Endodermal cell (in vitro differentiated cells): ENCODE measurements at regions not wholly inside any gene's neighbourhood (a gene's known extent, or its start where the extent isn't known, plus 50 kb on each side); places are given as distances from the start of the nearest gene placed in this dataset.

ENCODE experiments used
- DNase-seq: peaks from one replicate; pipeline ENCODE4 v3.0.0-alpha.2; 2017
- H3K27ac ChIP-seq: 2 replicates; pipeline ENCODE4 v1.5.1; 2013; ENCODE audit warnings: mild to moderate bottlenecking, low read depth, low read length, moderate library complexity
- H3K27me3 ChIP-seq: 2 replicates; pipeline ENCODE4 v1.6.1; 2013; ENCODE audit warnings: mild to moderate bottlenecking, low read length, moderate library complexity; ENCODE audit not compliant: insufficient read depth, control insufficient read depth, poor library complexity, severe bottlenecking
- H3K36me3 ChIP-seq: 2 replicates; pipeline ENCODE4 v1.7.0; 2013; ENCODE audit warnings: mild to moderate bottlenecking, low read length, moderate library complexity; ENCODE audit not compliant: control insufficient read depth, insufficient read depth
- H3K4me1 ChIP-seq: one replicate; pipeline ENCODE4 v1.7.0; 2013; ENCODE audit warnings: low read length; ENCODE audit not compliant: control insufficient read depth, insufficient read depth
- H3K4me3 ChIP-seq: 2 replicates; pipeline ENCODE4 v1.5.1; 2013; ENCODE audit warnings: mild to moderate bottlenecking, low read length, moderate library complexity
- H3K9ac ChIP-seq: 2 replicates; pipeline ENCODE4 v1.6.1; 2013; ENCODE audit warnings: mild to moderate bottlenecking, low read length, moderate library complexity; ENCODE audit not compliant: poor library complexity, severe bottlenecking; ENCODE audit errors: extremely low read depth
- H3K9me3 ChIP-seq: 2 replicates; pipeline ENCODE4 v1.6.1; 2013; ENCODE audit warnings: mild to moderate bottlenecking, low read length, moderate library complexity; ENCODE audit not compliant: control insufficient read depth
- H3K27ac Mint-ChIP-seq: 2 replicates; pipeline ENCODE4 v1.8.0; 2020; ENCODE audit warnings: mixed read lengths
- H3K27me3 Mint-ChIP-seq: 2 replicates; pipeline ENCODE4 v1.8.0; 2021; ENCODE audit warnings: mild to moderate bottlenecking, mixed read lengths; ENCODE audit not compliant: insufficient read depth
- H3K36me3 Mint-ChIP-seq: 2 replicates; pipeline ENCODE4 v1.8.0; 2020; ENCODE audit warnings: low read depth, mixed read lengths
- H3K4me1 Mint-ChIP-seq: 2 replicates; pipeline ENCODE4 v1.8.0; 2020; ENCODE audit warnings: mixed read lengths
- H3K4me3 Mint-ChIP-seq: 2 replicates; pipeline ENCODE4 v1.8.0; 2020; ENCODE audit warnings: mild to moderate bottlenecking, moderate library complexity, mixed read lengths
- H3K9me3 Mint-ChIP-seq: 2 replicates; pipeline ENCODE4 v1.8.0; 2020; ENCODE audit warnings: mild to moderate bottlenecking, mixed read lengths
- WGBS, 2 experiments: methylation state at CpG; one replicate each; pipeline versions ENCODE4 v1.1.5 to v1.1.7; 2013; ENCODE audit warnings: missing lambda C conversion rate in 2 of 2, mixed read lengths in 1 of 2; ENCODE audit not compliant: insufficient coverage in 1 of 2, insufficient read length in 1 of 2; 5-methylcytosine and 5-hydroxymethylcytosine counted together
- TF ChIP-seq, protein P1 (sequence below): fragments of 200-600 bp; sonication (generic); conservative IDR thresholded peaks from 2 replicates; pipeline ENCODE4 v1.5.0; 2021; ENCODE audit warnings: antibody characterized with exemption, mild to moderate bottlenecking

DNA sequence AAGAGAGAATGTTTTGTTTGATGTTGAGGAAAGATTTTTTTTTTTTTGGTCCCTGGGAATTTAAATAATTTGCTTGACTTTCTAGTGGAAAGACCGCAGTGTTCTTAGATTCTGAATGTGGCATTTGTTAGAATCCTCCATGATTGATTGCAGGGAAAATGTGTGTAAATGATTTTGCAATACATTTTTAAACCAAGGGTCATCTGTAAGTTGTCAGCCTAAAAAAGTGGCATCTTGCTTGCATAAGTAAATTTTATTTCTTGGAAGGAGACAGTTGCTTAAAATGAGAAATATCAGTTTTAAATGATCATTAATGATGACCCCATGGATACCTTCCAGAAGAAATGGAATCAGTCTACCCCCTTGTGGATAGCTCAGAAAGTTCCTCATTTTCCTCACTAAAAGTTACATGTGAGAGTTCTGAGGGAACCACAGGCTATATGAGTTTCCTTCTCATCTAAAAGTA is 105.1 kb upstream of the SLC25A48 start:
- H3K4me3 ChIP-seq, result no peak overlapping the region
- no peak overlapping the region for H3K27ac Mint-ChIP-seq
- H3K9me3 Mint-ChIP-seq, result no peaks in the 10 kb centered on the region
- no peaks in the 10 kb centered on the region for H3K27me3 Mint-ChIP-seq
- H3K4me1 Mint-ChIP-seq, result peaks cover 7% of the 10 kb centered on the region
- no peaks in the 10 kb centered on the region for H3K36me3 ChIP-seq
- no peaks in the 10 kb centered on the region for H3K27me3 ChIP-seq
- H3K36me3 Mint-ChIP-seq, result peaks cover 1% of the 10 kb centered on the region
- no peaks in the 10 kb centered on the region for H3K4me1 ChIP-seq
- H3K4me3 Mint-ChIP-seq, result no peak overlapping the region
- no peak overlapping the region for H3K27ac ChIP-seq
- H3K9ac ChIP-seq, result no peak overlapping the region
- no peaks in the 10 kb centered on the region for H3K9me3 ChIP-seq
- no peak for DNase-seq
- TF ChIP-seq, protein P1, sequence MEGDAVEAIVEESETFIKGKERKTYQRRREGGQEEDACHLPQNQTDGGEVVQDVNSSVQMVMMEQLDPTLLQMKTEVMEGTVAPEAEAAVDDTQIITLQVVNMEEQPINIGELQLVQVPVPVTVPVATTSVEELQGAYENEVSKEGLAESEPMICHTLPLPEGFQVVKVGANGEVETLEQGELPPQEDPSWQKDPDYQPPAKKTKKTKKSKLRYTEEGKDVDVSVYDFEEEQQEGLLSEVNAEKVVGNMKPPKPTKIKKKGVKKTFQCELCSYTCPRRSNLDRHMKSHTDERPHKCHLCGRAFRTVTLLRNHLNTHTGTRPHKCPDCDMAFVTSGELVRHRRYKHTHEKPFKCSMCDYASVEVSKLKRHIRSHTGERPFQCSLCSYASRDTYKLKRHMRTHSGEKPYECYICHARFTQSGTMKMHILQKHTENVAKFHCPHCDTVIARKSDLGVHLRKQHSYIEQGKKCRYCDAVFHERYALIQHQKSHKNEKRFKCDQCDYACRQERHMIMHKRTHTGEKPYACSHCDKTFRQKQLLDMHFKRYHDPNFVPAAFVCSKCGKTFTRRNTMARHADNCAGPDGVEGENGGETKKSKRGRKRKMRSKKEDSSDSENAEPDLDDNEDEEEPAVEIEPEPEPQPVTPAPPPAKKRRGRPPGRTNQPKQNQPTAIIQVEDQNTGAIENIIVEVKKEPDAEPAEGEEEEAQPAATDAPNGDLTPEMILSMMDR, result peak; percentile 77
- WGBS, 2 experiments, result 79 to 90% methylated on average over 1 of the region's 1 CpG

DNA sequence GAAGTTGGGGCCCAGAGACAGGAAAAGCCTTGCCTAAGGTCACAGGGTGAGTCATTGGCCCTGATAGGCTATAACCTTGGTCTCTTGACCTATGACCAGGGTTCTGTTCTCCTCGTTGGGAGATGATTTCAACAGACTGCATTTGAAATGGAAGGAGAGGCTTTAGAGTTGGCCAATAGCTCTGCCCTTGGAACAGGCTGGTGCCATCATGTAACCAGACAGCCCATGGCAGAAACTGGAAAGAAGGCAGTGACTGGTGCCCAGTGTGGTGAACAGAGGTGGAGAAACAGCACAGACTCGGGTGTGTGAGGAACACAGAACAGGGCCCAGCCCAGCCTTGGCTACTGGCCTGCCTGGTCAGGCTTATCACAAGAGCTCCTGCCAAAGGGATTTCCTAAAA is 109.8 kb upstream of the SLC25A48 start:
- DNase-seq, result no peak
- Mint-ChIP-seq H3K27me3 (peaks cover 2% of the 10 kb centered on the region), H3K36me3 (peaks cover 1% of the 10 kb centered on the region), H3K4me1 (peaks cover 29% of the 10 kb centered on the region), H3K27ac (no peak overlapping the region), H3K9me3 (no peaks in the 10 kb centered on the region), H3K4me3 (no peak overlapping the region)
- H3K9me3 ChIP-seq, result no peaks in the 10 kb centered on the region
- peaks cover 8% of the 10 kb centered on the region for H3K4me1 ChIP-seq
- H3K27me3 ChIP-seq, result no peaks in the 10 kb centered on the region
- no peak overlapping the region for H3K27ac ChIP-seq
- H3K4me3 ChIP-seq, result no peak overlapping the region
- no peak overlapping the region for H3K9ac ChIP-seq
- 90 to 100% methylated on average over 2 of the region's 2 CpGs for WGBS, 2 experiments
- TF ChIP-seq, protein P1, result no peak
- no peaks in the 10 kb centered on the region for H3K36me3 ChIP-seq

DNA sequence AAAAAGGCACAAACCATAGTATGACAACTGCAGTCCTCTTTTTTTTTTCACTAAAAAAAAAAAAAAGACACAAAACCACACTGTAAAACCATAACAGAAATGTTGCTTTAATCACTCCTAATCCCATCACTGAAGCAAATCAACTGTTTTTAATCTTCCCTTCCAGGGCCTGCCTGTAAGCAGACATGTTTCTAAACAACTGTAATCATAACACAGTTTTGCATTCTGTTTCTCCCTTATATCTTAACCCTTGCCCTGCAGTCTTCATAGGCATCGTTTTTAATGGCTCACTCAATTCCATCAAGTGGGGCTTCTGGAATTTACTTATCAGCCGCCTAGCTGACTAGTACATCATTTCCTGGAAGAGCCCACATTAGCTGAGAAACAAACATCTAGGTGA is 111.0 kb upstream of the SLC25A48 start:
- no peaks in the 10 kb centered on the region for H3K36me3 ChIP-seq
- no peak for DNase-seq
- no peak overlapping the region for H3K4me3 ChIP-seq
- WGBS, 2 experiments, result 79 to 89% methylated on average over 2 of the region's 2 CpGs
- Mint-ChIP-seq H3K27me3 (peaks cover 10% of the 10 kb centered on the region), H3K9me3 (no peaks in the 10 kb centered on the region), H3K36me3 (peaks cover 1% of the 10 kb centered on the region), H3K4me3 (no peak overlapping the region), H3K27ac (peak overlapping the region; percentile 15), H3K4me1 (peaks cover 22% of the 10 kb centered on the region)
- H3K9me3 ChIP-seq, result no peaks in the 10 kb centered on the region
- no peak overlapping the region for H3K9ac ChIP-seq
- TF ChIP-seq, protein P1, result no peak
- H3K27me3 ChIP-seq, result no peaks in the 10 kb centered on the region
- H3K4me1 ChIP-seq, result peaks cover 8% of the 10 kb centered on the region
- no peak overlapping the region for H3K27ac ChIP-seq
